ENCODE measurements at regions not wholly inside any gene's neighbourhood (a gene's known extent, or its start where the extent isn't known, plus 50 kb on each side); places are given as distances from the start of the nearest gene placed in this dataset.

- TF ChIP-seq GATA2 (IDR thresholded peaks at IDR 0.05; ENCODE audit: low read depth, low read length) (no peak), GATA3 (IDR thresholded peaks at IDR 0.05; ENCODE audit: low read depth, low read length) (no peak)
Observed at GRCh38 chr4:14934704-14935390, 67.4 kb upstream of the CPEB2 start.

Data from SH-SY5Y (cell line).